ENCODE measurements at regions not wholly inside any gene's neighbourhood (a gene's known extent, or its start where the extent isn't known, plus 50 kb on each side); places are given as distances from the start of the nearest gene placed in this dataset.

DNA sequence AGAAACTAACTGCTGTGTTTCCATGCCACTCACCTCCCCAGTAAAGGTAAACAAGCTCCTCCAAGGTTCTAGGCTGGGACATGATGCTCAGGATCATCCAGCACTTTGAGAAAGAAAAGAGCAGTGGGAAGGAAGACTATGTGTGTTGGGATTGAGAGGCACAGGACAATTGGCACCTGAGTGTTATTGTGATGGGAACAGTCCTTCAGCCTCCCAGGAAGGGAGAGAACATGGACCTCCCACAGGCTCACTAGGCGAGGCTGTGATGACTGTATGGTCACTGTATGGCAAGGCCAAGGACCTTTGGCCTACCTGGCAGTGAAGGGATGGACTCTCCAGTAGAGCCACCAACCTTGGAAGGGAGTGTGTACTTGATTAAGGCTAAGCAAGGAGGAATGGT, 123.2 kb upstream of the UNC5B start:
- Histone ChIP-seq H3K4me3 (ENCODE audit: low read length) (no peak overlapping the region), H3K27ac (ENCODE audit: low read length) (no peak overlapping the region), H3K9me3 (ENCODE audit: control insufficient read depth, insufficient read depth, low read length) (no peaks in the 10 kb centered on the region), H3K4me1 (ENCODE audit: control insufficient read depth, insufficient read depth, low read length) (no peaks in the 10 kb centered on the region), H3K36me3 (ENCODE audit: control insufficient read depth, insufficient read depth, low read length) (no peaks in the 10 kb centered on the region), H3K27me3 (ENCODE audit: control insufficient read depth, insufficient read depth, low read length) (no peaks in the 10 kb centered on the region)
- H3K27me3 Mint-ChIP-seq (ENCODE audit: low read depth in 2 of 2) = peaks cover 0 to 11% of the 10 kb centered on the region in 2 donors
- no peaks in the 10 kb centered on the region for H3K4me1 Mint-ChIP-seq
- no peaks in the 10 kb centered on the region for H3K36me3 Mint-ChIP-seq
- TF ChIP-seq, protein P1, sequence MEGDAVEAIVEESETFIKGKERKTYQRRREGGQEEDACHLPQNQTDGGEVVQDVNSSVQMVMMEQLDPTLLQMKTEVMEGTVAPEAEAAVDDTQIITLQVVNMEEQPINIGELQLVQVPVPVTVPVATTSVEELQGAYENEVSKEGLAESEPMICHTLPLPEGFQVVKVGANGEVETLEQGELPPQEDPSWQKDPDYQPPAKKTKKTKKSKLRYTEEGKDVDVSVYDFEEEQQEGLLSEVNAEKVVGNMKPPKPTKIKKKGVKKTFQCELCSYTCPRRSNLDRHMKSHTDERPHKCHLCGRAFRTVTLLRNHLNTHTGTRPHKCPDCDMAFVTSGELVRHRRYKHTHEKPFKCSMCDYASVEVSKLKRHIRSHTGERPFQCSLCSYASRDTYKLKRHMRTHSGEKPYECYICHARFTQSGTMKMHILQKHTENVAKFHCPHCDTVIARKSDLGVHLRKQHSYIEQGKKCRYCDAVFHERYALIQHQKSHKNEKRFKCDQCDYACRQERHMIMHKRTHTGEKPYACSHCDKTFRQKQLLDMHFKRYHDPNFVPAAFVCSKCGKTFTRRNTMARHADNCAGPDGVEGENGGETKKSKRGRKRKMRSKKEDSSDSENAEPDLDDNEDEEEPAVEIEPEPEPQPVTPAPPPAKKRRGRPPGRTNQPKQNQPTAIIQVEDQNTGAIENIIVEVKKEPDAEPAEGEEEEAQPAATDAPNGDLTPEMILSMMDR (IDR thresholded peaks at IDR 0.05) = no peak
- WGBS (ENCODE audit: insufficient coverage) = 62% methylated on average over 1 of the region's 1 CpG
- H3K4me3 Mint-ChIP-seq = no peak overlapping the region
- no peaks in the 10 kb centered on the region for H3K9me3 Mint-ChIP-seq
- no peak for DNase-seq
- ATAC-seq = no peak
- intact Hi-C loops (cut with micrococcal nuclease) = no loop called here
- no peak overlapping the region for H3K27ac Mint-ChIP-seq

DNA sequence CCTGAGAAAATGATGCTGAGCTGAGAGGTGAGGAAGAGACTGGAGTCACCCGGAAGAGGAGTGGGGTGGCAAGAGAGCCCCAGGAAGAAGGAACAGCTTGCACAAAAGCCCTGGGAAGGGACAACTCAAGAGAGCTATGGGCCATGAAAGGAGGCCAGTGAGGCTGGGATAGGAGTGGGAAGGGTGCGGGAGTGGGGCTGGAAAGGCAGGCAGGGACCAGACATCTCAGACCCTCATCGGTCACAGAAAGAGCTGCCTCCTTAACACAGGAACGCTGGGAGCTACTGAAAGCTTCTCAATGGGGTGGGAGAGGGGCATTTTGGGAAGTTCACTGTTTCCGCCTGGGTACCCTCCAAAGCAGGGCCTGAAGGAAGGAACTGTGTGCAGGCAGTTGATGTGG, 122.0 kb upstream of the UNC5B start:
- no peaks in the 10 kb centered on the region for H3K27me3 ChIP-seq (ENCODE audit: control insufficient read depth, insufficient read depth, low read length)
- no peak for ATAC-seq
- no peak overlapping the region for H3K4me3 ChIP-seq (ENCODE audit: low read length)
- WGBS (ENCODE audit: insufficient coverage) = 84% methylated on average over 5 of the region's 5 CpGs
- TF ChIP-seq, protein P1 (IDR thresholded peaks at IDR 0.05) = no peak
- no peak for DNase-seq
- intact Hi-C loops (cut with micrococcal nuclease) = no loop called here
- no peaks in the 10 kb centered on the region for H3K36me3 ChIP-seq (ENCODE audit: control insufficient read depth, insufficient read depth, low read length)
- H3K4me1 Mint-ChIP-seq = no peaks in the 10 kb centered on the region
- no peaks in the 10 kb centered on the region for H3K36me3 Mint-ChIP-seq
- H3K9me3 ChIP-seq (ENCODE audit: control insufficient read depth, insufficient read depth, low read length) = no peaks in the 10 kb centered on the region
- no peak overlapping the region for H3K4me3 Mint-ChIP-seq
- H3K9me3 Mint-ChIP-seq = no peaks in the 10 kb centered on the region
- H3K27me3 Mint-ChIP-seq (ENCODE audit: low read depth in 2 of 2) = peaks cover 6 to 12% of the 10 kb centered on the region in 2 donors
- no peak overlapping the region for H3K27ac Mint-ChIP-seq
- H3K27ac ChIP-seq (ENCODE audit: low read length) = no peak overlapping the region
- no peaks in the 10 kb centered on the region for H3K4me1 ChIP-seq (ENCODE audit: control insufficient read depth, insufficient read depth, low read length)

DNA sequence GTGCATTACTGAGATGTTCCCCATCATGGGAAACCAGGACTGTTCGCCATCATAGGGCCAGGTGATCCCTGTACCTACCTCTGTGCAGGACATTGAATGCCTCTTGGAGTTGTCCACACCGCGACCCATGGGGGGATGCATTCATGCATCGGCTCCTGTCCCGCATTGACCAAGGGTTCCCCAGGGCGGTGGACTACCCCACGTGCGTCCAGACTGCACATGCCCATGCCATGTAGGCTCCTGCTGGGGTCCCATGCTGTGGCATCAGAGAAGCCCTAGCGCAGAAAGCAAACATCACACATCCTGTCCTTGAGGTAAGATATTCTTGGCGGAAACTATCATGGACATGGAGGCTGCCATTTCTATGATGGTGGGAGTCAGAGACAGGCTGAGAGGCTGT, 121.6 kb upstream of the UNC5B start:
- intact Hi-C loops (cut with micrococcal nuclease) = no loop called here
- Histone ChIP-seq H3K36me3 (ENCODE audit: control insufficient read depth, insufficient read depth, low read length) (no peaks in the 10 kb centered on the region), H3K27ac (ENCODE audit: low read length) (no peak overlapping the region), H3K9me3 (ENCODE audit: control insufficient read depth, insufficient read depth, low read length) (no peaks in the 10 kb centered on the region), H3K27me3 (ENCODE audit: control insufficient read depth, insufficient read depth, low read length) (no peaks in the 10 kb centered on the region), H3K4me3 (ENCODE audit: low read length) (no peak overlapping the region), H3K4me1 (ENCODE audit: control insufficient read depth, insufficient read depth, low read length) (no peaks in the 10 kb centered on the region)
- no peaks in the 10 kb centered on the region for H3K4me1 Mint-ChIP-seq
- WGBS (ENCODE audit: insufficient coverage) = 92% methylated on average over 10 of the region's 10 CpGs
- TF ChIP-seq, protein P1 (IDR thresholded peaks at IDR 0.05) = no peak
- DNase-seq (no peak), ATAC-seq (no peak)
- H3K9me3 Mint-ChIP-seq = no peaks in the 10 kb centered on the region
- no peaks in the 10 kb centered on the region for H3K36me3 Mint-ChIP-seq
- no peak overlapping the region for H3K27ac Mint-ChIP-seq
- peaks cover 11 to 12% of the 10 kb centered on the region in 2 donors for H3K27me3 Mint-ChIP-seq (ENCODE audit: low read depth in 2 of 2)
- no peak overlapping the region for H3K4me3 Mint-ChIP-seq

DNA sequence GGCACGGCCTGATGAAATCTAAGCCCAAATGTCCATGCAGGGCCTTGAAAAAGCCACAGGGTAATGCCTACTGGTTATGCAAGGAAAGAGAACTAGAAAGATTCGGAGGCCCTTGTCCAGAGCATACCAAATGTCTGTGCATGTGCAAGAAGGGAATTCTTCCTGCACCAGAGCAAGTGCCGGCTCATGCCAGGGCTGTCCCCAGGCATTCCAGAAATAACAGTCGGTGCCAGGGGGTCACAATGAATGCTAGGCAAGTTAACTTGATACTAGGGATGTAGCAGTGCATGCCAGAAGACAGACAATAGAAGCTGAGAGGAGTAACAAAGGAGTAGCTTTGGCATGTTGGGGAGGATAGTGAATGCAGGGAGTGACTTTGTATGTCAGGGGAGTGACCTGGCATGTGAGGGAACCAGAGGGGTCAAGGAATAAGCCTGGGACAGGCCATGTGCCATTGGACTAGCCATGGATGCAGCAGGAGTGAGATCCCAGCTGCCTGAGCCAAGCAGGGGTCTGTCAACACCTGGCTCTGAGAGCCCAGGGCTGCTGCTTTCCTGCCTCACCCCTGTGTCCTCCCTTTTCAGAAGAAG, 119.5 kb upstream of the UNC5B start:
- Mint-ChIP-seq H3K9me3 (no peaks in the 10 kb centered on the region), H3K27me3 (ENCODE audit: low read depth in 2 of 2) (peaks cover 21 to 25% of the 10 kb centered on the region in 2 donors), H3K36me3 (peaks cover 7% of the 10 kb centered on the region), H3K4me3 (no peak overlapping the region), H3K27ac (no peak overlapping the region), H3K4me1 (no peaks in the 10 kb centered on the region)
- Histone ChIP-seq H3K9me3 (ENCODE audit: control insufficient read depth, insufficient read depth, low read length) (no peaks in the 10 kb centered on the region), H3K27me3 (ENCODE audit: control insufficient read depth, insufficient read depth, low read length) (peaks cover 3% of the 10 kb centered on the region), H3K27ac (ENCODE audit: low read length) (no peak overlapping the region), H3K4me1 (ENCODE audit: control insufficient read depth, insufficient read depth, low read length) (no peaks in the 10 kb centered on the region), H3K4me3 (ENCODE audit: low read length) (no peak overlapping the region), H3K36me3 (ENCODE audit: control insufficient read depth, insufficient read depth, low read length) (no peaks in the 10 kb centered on the region)
- ATAC-seq = no peak
- WGBS (ENCODE audit: insufficient coverage) = 76% methylated on average over 4 of the region's 4 CpGs
- TF ChIP-seq, protein P1 (IDR thresholded peaks at IDR 0.05) = no peak
- DNase-seq = no peak
- intact Hi-C loops (cut with micrococcal nuclease) = no loop called here
